Peyer's patch (tissue), 4 donors: ENCODE measurements at regions not wholly inside any gene's neighbourhood (a gene's known extent, or its start where the extent isn't known, plus 50 kb on each side); places are given as distances from the start of the nearest gene placed in this dataset.

Experiments
- DNase-seq, 3 donors: peaks; one replicate each; pipeline ENCODE4 v3.0.0-alpha.2; 2017 to 2019
- H3K27ac ChIP-seq, 4 donors: fragments of 200-600 bp; sonication (generic); one replicate each; pipeline ENCODE4 v1.5.1; 2016 to 2019
- H3K27me3 ChIP-seq, 2 donors: fragments of 200-600 bp; sonication (generic); one replicate each; pipeline ENCODE4 v1.5.1; 2019
- H3K36me3 ChIP-seq, 3 donors: fragments of 200-600 bp; sonication (generic); one replicate each; pipeline ENCODE4 v1.5.1; 2016 to 2019
- H3K4me1 ChIP-seq, 4 donors: fragments of 200-600 bp; sonication (generic); one replicate each; pipeline ENCODE4 v1.5.1; 2016 to 2019
- H3K4me3 ChIP-seq, 4 donors: fragments of 200-600 bp; sonication (generic); 1 replicate in 3 of 4; 2 replicates in 1 of 4; pipeline ENCODE4 v1.5.1; 2016 to 2019; ENCODE audit warnings: mild to moderate bottlenecking in 1 of 4
- H3K9me3 ChIP-seq, 4 donors: fragments of 200-600 bp; sonication (generic); one replicate each; pipeline ENCODE4 v1.5.1; 2016 to 2019; ENCODE audit warnings: mild to moderate bottlenecking in 1 of 4
- CTCF ChIP-seq, 6 experiments: fragments of 450-650 bp in 4 of 6; fragments of 200-600 bp in 2 of 6; sonication (generic) in 1 of 6; IDR thresholded peaks; one replicate each; pipeline ENCODE4 v1.5.1; 2017 to 2019; ENCODE audit warnings: antibody characterized with exemption in 6 of 6, mild to moderate bottlenecking in 3 of 6, moderate library complexity in 1 of 6
- POLR2A ChIP-seq, 2 donors: fragments of 450-650 bp; IDR thresholded peaks; one replicate each; pipeline ENCODE4 v1.5.1; 2017; ENCODE audit warnings: antibody characterized with exemption in 2 of 2, mild to moderate bottlenecking in 2 of 2, moderate library complexity in 2 of 2

DNA sequence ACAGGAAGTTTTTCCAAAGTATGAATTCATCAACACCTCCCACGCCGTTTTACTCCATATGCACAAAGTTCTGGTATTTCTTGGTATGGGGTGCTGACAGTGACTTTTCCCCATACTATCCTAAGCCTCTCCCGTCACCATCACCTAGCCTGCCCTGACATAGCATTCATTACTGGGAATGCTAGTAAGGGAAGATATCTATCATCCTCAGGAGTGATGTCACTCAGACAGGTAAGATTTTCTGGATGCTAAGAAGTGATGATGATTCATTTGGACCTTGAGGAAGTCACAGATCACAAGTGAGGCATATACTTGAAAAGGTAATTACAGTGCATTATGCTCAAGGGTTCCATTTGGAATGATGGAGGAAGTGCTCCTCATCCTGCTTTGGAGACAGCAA is 355.1 kb upstream of the STAC start:
- H3K27ac ChIP-seq, result no peak overlapping the region
- no peak for TF ChIP-seq CTCF (IDR thresholded peaks at IDR 0.05)
- TF ChIP-seq POLR2A (IDR thresholded peaks at IDR 0.05), result no peak
- no peaks in the 10 kb centered on the region for H3K36me3 ChIP-seq
- no peak for DNase-seq
- no peaks in the 10 kb centered on the region for H3K9me3 ChIP-seq
- no peaks in the 10 kb centered on the region for H3K27me3 ChIP-seq
- no peaks in the 10 kb centered on the region for H3K4me1 ChIP-seq
- no peak overlapping the region for H3K4me3 ChIP-seq

GRCh38 chr3:36032180-36033047 is 347.9 kb upstream of the STAC start:
- H3K27ac ChIP-seq, result no peak overlapping the region
- no peak for TF ChIP-seq POLR2A (IDR thresholded peaks at IDR 0.05)
- no peak for TF ChIP-seq CTCF (IDR thresholded peaks at IDR 0.05)
- no peaks in the 10 kb centered on the region for H3K36me3 ChIP-seq
- H3K9me3 ChIP-seq, result no peaks in the 10 kb centered on the region
- DNase-seq, result no peak
- no peaks in the 10 kb centered on the region for H3K4me1 ChIP-seq
- no peak overlapping the region for H3K4me3 ChIP-seq
- H3K27me3 ChIP-seq, result no peaks in the 10 kb centered on the region

DNA sequence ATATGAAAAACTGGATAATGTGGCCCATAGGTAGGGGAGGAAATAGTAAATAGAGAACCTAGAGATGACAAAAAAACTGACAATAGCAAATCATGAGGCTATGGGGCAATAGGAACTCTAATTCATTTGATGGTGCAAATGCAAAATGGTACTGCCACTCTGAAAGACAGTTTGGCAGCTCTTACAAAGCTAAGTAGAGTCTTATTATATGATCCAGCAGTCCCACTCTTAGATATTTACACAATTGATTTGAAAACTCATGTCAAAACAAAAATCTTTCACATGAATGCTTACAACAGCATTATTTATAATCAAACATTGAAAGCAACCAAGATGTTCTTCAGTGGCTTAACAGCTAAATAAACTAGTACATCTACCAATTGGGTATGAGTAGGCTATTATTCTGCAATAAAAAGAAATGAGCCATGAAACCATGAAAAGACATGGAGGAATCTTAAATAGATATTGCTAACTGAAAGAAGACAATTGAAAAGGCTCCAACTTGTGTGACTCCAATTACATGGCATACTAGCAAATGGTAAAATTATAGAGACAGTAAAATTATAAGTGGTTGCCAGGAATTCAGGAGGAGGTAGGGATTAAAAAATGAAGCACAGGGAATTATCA is 321.8 kb upstream of the STAC start:
- Histone ChIP-seq H3K4me1 (no peaks in the 10 kb centered on the region), H3K9me3 (no peaks in the 10 kb centered on the region), H3K27ac (no peak overlapping the region), H3K4me3 (no peak overlapping the region), H3K36me3 (no peaks in the 10 kb centered on the region), H3K27me3 (no peaks in the 10 kb centered on the region)
- no peak for DNase-seq
- no peak for TF ChIP-seq POLR2A (IDR thresholded peaks at IDR 0.05)
- no peak for TF ChIP-seq CTCF (IDR thresholded peaks at IDR 0.05)

DNA sequence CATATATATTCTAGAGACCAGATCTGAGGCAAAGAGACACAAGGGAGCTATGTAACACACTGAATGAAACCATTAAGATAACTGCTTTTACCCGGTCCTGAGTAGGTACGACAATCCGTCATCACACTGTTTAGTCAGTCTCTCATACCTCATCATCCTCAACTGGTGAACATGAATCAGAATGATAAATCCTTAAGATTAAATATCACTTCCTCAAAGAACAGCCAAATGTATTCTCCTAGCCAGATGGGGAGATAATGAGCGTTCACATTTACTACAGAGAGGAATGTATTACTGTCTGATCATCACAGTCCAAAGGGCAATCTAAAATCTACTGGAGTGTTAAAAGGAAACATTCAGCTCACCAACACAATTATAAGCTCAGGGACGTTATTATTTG is 319.4 kb upstream of the STAC start:
- no peaks in the 10 kb centered on the region for H3K27me3 ChIP-seq
- no peaks in the 10 kb centered on the region for H3K9me3 ChIP-seq
- no peak overlapping the region for H3K27ac ChIP-seq
- TF ChIP-seq POLR2A (IDR thresholded peaks at IDR 0.05) (no peak), CTCF (IDR thresholded peaks at IDR 0.05) (no peak)
- no peaks in the 10 kb centered on the region for H3K4me1 ChIP-seq
- no peak overlapping the region for H3K4me3 ChIP-seq
- no peak for DNase-seq
- H3K36me3 ChIP-seq, result no peaks in the 10 kb centered on the region

- Histone ChIP-seq H3K27me3 (no peaks in the 10 kb centered on the region), H3K9me3 (no peaks in the 10 kb centered on the region), H3K36me3 (no peaks in the 10 kb centered on the region), H3K4me3 (no peak overlapping the region), H3K27ac (no peak overlapping the region), H3K4me1 (no peaks in the 10 kb centered on the region)
- TF ChIP-seq POLR2A (IDR thresholded peaks at IDR 0.05) (no peak), CTCF (IDR thresholded peaks at IDR 0.05) (no peak)
- no peak for DNase-seq
These were observed 316.3 kb upstream of the STAC start for GRCh38 chr3:36063992-36064391.
